Transverse colon (tissue), 4 donors: ENCODE measurements at regions not wholly inside any gene's neighbourhood (a gene's known extent, or its start where the extent isn't known, plus 50 kb on each side); places are given as distances from the start of the nearest gene placed in this dataset.

ENCODE experiments used
- CTCF ChIP-seq, 5 experiments: fragments of 200-600 bp in 3 of 5; fragments of 450-650 bp in 2 of 5; sonication (generic) in 3 of 5; IDR thresholded peaks; 1 replicate in 2 of 5; 2 replicates in 3 of 5; pipeline ENCODE4 v1.5.1; 2016 to 2017; ENCODE audit warnings: antibody characterized with exemption in 5 of 5, inconsistent platforms in 3 of 5, mild to moderate bottlenecking in 2 of 5, moderate library complexity in 1 of 5
- POLR2AphosphoS5 ChIP-seq, 3 donors: sonication (generic); formaldehyde crosslinking; IDR thresholded peaks; one replicate each; pipeline ENCODE4 v1.6.1; 2016; ENCODE audit warnings: antibody characterized with exemption in 3 of 3

DNA sequence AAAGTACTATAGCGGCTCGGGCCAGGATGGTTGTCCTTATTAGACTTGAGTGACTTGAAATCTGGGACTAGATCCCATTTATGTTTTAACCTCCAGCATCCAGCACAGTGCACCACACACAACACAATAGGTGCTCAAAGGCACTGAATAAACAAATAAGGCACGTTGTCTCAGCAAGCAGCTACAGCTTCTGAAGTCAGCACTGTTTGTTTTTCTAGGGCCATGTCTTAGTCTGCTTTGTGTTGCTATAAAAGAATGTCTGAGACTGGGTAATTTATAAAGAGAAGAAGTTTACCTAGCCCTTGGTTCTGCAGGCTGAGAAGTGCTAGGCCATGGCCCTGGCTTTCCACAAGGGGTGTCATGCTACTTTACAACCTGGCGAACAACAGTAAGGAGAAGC, 102.1 kb upstream of the LNX1 start:
- TF ChIP-seq CTCF (IDR thresholded peaks at IDR 0.05) = no peak
- TF ChIP-seq POLR2AphosphoS5 (IDR thresholded peaks at IDR 0.05) = no peak
